H1 (cell line): ENCODE measurements at regions not wholly inside any gene's neighbourhood (a gene's known extent, or its start where the extent isn't known, plus 50 kb on each side); places are given as distances from the start of the nearest gene placed in this dataset.

ENCODE experiments used
- FOSL1 ChIP-seq: IDR thresholded peaks from 2 replicates; pipeline ENCODE4 v1.6.1; 2011; ENCODE audit warnings: mild to moderate bottlenecking, low read depth, low read length, moderate library complexity; ENCODE audit not compliant: insufficient read depth
- RAD21 ChIP-seq, 2 experiments: IDR thresholded peaks in 1 of 2; conservative IDR thresholded peaks in 1 of 2; 2 replicates each; pipeline ENCODE4 v1.6.1; 2011; ENCODE audit warnings: low read depth in 2 of 2, low read length in 2 of 2, improper control_type of control experiment in 1 of 2, inconsistent platforms in 1 of 2, mild to moderate bottlenecking in 1 of 2, moderate library complexity in 1 of 2
- TBP ChIP-seq: IDR thresholded peaks from 2 replicates; pipeline ENCODE4 v1.6.1; 2011; ENCODE audit warnings: low read depth, low read length, improper control_type of control experiment
- TF ChIP-seq, protein P1 (sequence below): IDR thresholded peaks from 2 replicates; pipeline ENCODE4 v1.6.1; 2012; ENCODE audit warnings: inconsistent platforms

DNA sequence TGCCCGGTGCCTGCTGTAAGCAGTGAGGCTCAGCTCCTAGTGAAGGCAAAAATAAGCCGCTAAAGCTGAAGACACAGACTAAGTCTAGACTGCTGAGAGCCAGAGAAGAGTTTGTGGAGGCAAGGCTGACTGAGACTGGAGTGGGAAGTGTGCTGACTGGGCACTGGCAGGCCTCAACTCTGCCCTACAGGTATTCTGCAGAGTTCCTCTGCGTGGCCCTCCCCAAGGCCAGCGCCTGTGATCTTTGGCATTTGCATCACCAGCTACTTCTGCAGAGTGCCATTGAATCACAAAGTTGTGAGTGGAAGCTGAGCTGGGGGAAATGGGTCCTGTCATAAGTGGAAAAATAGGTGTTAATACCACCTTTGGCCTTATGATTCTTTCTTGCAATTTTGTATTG, 905.7 kb downstream of the PLA2G4A start (continued):
- TF ChIP-seq FOSL1, result no peak
- TF ChIP-seq, protein P1, sequence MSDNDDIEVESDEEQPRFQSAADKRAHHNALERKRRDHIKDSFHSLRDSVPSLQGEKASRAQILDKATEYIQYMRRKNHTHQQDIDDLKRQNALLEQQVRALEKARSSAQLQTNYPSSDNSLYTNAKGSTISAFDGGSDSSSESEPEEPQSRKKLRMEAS, result no peak
- TF ChIP-seq RAD21 (IDR thresholded peaks at IDR 0.05 in 1 of 2, conservative IDR thresholded peaks at IDR 0.05 in 1 of 2; ENCODE audit: low read depth in 2 of 2, low read length in 2 of 2), result no peak
- no peak for TF ChIP-seq TBP
- TF ChIP-seq, all 59 proteins: peak for 0
